GM23338 (cell line): ENCODE measurements at regions not wholly inside any gene's neighbourhood (a gene's known extent, or its start where the extent isn't known, plus 50 kb on each side); places are given as distances from the start of the nearest gene placed in this dataset.

Experiments
- ATAC-seq: fragments of 200-7000 bp; cut with Tn5 transposase; 3 replicates; pipeline ENCODE4 v1.9.1; 2020
- DNase-seq: peaks from one replicate; pipeline ENCODE4 v3.0.0-alpha.2; 2015; ENCODE audit warnings: low spot score
- H2AFZ ChIP-seq: fragments of 200-600 bp; sonication (generic); 2 replicates; pipeline ENCODE4 v1.8.0; 2016; ENCODE audit warnings: antibody characterized with exemption, mild to moderate bottlenecking, moderate library complexity
- H3F3A ChIP-seq: fragments of 200-600 bp; sonication (generic); replicated peaks from 2 replicates; pipeline ENCODE4 v1.8.0; 2017; ENCODE audit warnings: antibody characterized with exemption, mixed run types, low read depth
- H3K27ac ChIP-seq: fragments of 200-600 bp; sonication (generic); 2 replicates; pipeline ENCODE4 v1.6.1; 2016; ENCODE audit warnings: low read depth
- H3K27me3 ChIP-seq: fragments of 200-600 bp; sonication (generic); 2 replicates; pipeline ENCODE4 v1.8.0; 2016; ENCODE audit warnings: mild to moderate bottlenecking, mixed run types, moderate library complexity; ENCODE audit not compliant: insufficient read depth
- H3K36me3 ChIP-seq: fragments of 200-600 bp; sonication (generic); 2 replicates; pipeline ENCODE4 v1.8.0; 2016; ENCODE audit warnings: mild to moderate bottlenecking; ENCODE audit not compliant: insufficient read depth
- H3K4me1 ChIP-seq: fragments of 200-600 bp; sonication (generic); 2 replicates; pipeline ENCODE4 v1.8.0; 2016; ENCODE audit warnings: mild to moderate bottlenecking, moderate library complexity; ENCODE audit not compliant: insufficient read depth
- H3K4me2 ChIP-seq: fragments of 200-600 bp; sonication (generic); 2 replicates; pipeline ENCODE4 v1.7.1; 2017; ENCODE audit warnings: mixed run types
- H3K4me3 ChIP-seq: fragments of 200-600 bp; sonication (generic); 2 replicates; pipeline ENCODE4 v1.6.1; 2016; ENCODE audit warnings: mixed run types
- H3K79me2 ChIP-seq: fragments of 200-600 bp; sonication (generic); replicated peaks from 2 replicates; pipeline ENCODE4 v1.8.0; 2017; ENCODE audit warnings: mild to moderate bottlenecking; ENCODE audit not compliant: insufficient read depth
- H3K9me2 ChIP-seq: fragments of 200-600 bp; sonication (generic); 2 replicates; pipeline ENCODE4 v1.8.0; 2017; ENCODE audit not compliant: insufficient read depth
- H4K20me1 ChIP-seq: fragments of 200-600 bp; sonication (generic); replicated peaks from 2 replicates; pipeline ENCODE4 v1.8.0; 2017; ENCODE audit warnings: mild to moderate bottlenecking; ENCODE audit not compliant: insufficient read depth
- H3K27ac Mint-ChIP-seq: 2 replicates; pipeline ENCODE4 v1.8.0; 2020; ENCODE audit warnings: inconsistent platforms, mild to moderate bottlenecking, moderate library complexity, mixed read lengths
- H3K27me3 Mint-ChIP-seq: 3 replicates; pipeline ENCODE4 v1.8.0; 2022; ENCODE audit warnings: low read depth, mild to moderate bottlenecking, moderate library complexity, mixed read lengths, inconsistent platforms; ENCODE audit not compliant: insufficient read depth, poor library complexity
- H3K36me3 Mint-ChIP-seq: 3 replicates; pipeline ENCODE4 v1.8.0; 2021; ENCODE audit warnings: low read depth, mild to moderate bottlenecking, inconsistent platforms, moderate library complexity, mixed read lengths
- H3K4me1 Mint-ChIP-seq: 3 replicates; pipeline ENCODE4 v1.8.0; 2020; ENCODE audit warnings: mild to moderate bottlenecking, inconsistent platforms, mixed read lengths
- H3K4me3 Mint-ChIP-seq: 3 replicates; pipeline ENCODE4 v1.8.0; 2021; ENCODE audit warnings: moderate library complexity, mild to moderate bottlenecking, inconsistent platforms, mixed read lengths
- H3K9me3 Mint-ChIP-seq: 3 replicates; pipeline ENCODE4 v1.8.0; 2020; ENCODE audit warnings: moderate library complexity, mild to moderate bottlenecking, inconsistent platforms, mixed read lengths
- CREB1 ChIP-seq: fragments of 250-450 bp; sonication (Bioruptor Pico); IDR thresholded peaks from 2 replicates; pipeline ENCODE4 v1.5.0; 2020; ENCODE audit warnings: low read depth, mild to moderate bottlenecking, moderate library complexity
- ETS1 ChIP-seq: IDR thresholded peaks from 2 replicates; pipeline ENCODE4 v1.6.1; 2016; ENCODE audit warnings: antibody characterized with exemption
- EZH2phosphoT487 ChIP-seq: fragments of 200-600 bp; sonication (generic); IDR thresholded peaks from one replicate; pipeline ENCODE4 v1.8.1; 2018; ENCODE audit warnings: antibody characterized with exemption; ENCODE audit not compliant: unreplicated experiment
- JUNB ChIP-seq: IDR thresholded peaks from one replicate; pipeline ENCODE4 v1.6.1; 2016; ENCODE audit warnings: antibody characterized with exemption; ENCODE audit not compliant: unreplicated experiment
- ZNF331 ChIP-seq: fragments of 250-450 bp; sonication (Bioruptor Pico); IDR thresholded peaks from 2 replicates; pipeline ENCODE4 v1.5.0; 2020; ENCODE audit warnings: low read depth, mild to moderate bottlenecking, moderate library complexity
- ZNF462 ChIP-seq: fragments of 250-450 bp; sonication (Bioruptor Pico); IDR thresholded peaks from 2 replicates; pipeline ENCODE4 v1.5.0; 2020; ENCODE audit warnings: mild to moderate bottlenecking, moderate library complexity
- TF ChIP-seq, protein P1 (sequence below), 2 experiments: fragments of 200-600 bp in 1 of 2; sonication (generic) in 1 of 2; conservative IDR thresholded peaks; 2 replicates each; pipeline versions ENCODE4 v1.5.1 to v1.6.1; 2016 to 2017; ENCODE audit warnings: antibody characterized with exemption in 2 of 2, low read depth in 2 of 2, mild to moderate bottlenecking in 2 of 2, moderate library complexity in 1 of 2
- TF ChIP-seq, protein P2 (sequence below): IDR thresholded peaks from one replicate; pipeline ENCODE4 v1.6.1; 2018; ENCODE audit warnings: antibody characterized with exemption; ENCODE audit not compliant: unreplicated experiment

GRCh38 chr5:77944757-77945340 is 168.7 kb upstream of the TBCA start:
- no peaks in the 10 kb centered on the region for H3K79me2 ChIP-seq
- no peak overlapping the region for H3K4me2 ChIP-seq
- no peaks in the 10 kb centered on the region for H3K9me2 ChIP-seq
- ATAC-seq (no peak), DNase-seq (no peak)
- no peak for TF ChIP-seq ETS1
- TF ChIP-seq, protein P1, sequence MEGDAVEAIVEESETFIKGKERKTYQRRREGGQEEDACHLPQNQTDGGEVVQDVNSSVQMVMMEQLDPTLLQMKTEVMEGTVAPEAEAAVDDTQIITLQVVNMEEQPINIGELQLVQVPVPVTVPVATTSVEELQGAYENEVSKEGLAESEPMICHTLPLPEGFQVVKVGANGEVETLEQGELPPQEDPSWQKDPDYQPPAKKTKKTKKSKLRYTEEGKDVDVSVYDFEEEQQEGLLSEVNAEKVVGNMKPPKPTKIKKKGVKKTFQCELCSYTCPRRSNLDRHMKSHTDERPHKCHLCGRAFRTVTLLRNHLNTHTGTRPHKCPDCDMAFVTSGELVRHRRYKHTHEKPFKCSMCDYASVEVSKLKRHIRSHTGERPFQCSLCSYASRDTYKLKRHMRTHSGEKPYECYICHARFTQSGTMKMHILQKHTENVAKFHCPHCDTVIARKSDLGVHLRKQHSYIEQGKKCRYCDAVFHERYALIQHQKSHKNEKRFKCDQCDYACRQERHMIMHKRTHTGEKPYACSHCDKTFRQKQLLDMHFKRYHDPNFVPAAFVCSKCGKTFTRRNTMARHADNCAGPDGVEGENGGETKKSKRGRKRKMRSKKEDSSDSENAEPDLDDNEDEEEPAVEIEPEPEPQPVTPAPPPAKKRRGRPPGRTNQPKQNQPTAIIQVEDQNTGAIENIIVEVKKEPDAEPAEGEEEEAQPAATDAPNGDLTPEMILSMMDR (conservative IDR thresholded peaks at IDR 0.05; ENCODE audit: low read depth in 2 of 2), result no peak
- TF ChIP-seq CREB1, result no peak
- TF ChIP-seq ZNF331 (CRISPR knock-in tag), result no peak
- no peak for TF ChIP-seq ZNF462
- TF ChIP-seq EZH2phosphoT487, result no peak
- no peak for TF ChIP-seq JUNB
- TF ChIP-seq, protein P2, sequence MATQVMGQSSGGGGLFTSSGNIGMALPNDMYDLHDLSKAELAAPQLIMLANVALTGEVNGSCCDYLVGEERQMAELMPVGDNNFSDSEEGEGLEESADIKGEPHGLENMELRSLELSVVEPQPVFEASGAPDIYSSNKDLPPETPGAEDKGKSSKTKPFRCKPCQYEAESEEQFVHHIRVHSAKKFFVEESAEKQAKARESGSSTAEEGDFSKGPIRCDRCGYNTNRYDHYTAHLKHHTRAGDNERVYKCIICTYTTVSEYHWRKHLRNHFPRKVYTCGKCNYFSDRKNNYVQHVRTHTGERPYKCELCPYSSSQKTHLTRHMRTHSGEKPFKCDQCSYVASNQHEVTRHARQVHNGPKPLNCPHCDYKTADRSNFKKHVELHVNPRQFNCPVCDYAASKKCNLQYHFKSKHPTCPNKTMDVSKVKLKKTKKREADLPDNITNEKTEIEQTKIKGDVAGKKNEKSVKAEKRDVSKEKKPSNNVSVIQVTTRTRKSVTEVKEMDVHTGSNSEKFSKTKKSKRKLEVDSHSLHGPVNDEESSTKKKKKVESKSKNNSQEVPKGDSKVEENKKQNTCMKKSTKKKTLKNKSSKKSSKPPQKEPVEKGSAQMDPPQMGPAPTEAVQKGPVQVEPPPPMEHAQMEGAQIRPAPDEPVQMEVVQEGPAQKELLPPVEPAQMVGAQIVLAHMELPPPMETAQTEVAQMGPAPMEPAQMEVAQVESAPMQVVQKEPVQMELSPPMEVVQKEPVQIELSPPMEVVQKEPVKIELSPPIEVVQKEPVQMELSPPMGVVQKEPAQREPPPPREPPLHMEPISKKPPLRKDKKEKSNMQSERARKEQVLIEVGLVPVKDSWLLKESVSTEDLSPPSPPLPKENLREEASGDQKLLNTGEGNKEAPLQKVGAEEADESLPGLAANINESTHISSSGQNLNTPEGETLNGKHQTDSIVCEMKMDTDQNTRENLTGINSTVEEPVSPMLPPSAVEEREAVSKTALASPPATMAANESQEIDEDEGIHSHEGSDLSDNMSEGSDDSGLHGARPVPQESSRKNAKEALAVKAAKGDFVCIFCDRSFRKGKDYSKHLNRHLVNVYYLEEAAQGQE, result no peak
- H3K36me3 ChIP-seq, result no peaks in the 10 kb centered on the region
- no peaks in the 10 kb centered on the region for H4K20me1 ChIP-seq
- H2AFZ ChIP-seq, result no peak overlapping the region
- H3K27ac ChIP-seq, result no peak overlapping the region
- Mint-ChIP-seq H3K27ac (no peak overlapping the region), H3K4me1 (no peaks in the 10 kb centered on the region), H3K9me3 (peaks cover 3% of the 10 kb centered on the region; the same call in 2 of the 3 replicates), H3K4me3 (no peak overlapping the region), H3K27me3 (peaks cover 10% of the 10 kb centered on the region), H3K36me3 (no peaks in the 10 kb centered on the region; the same call in 2 of the 3 replicates)
- H3K27me3 ChIP-seq, result no peaks in the 10 kb centered on the region
- H3F3A ChIP-seq, result no peaks in the 10 kb centered on the region
- no peak overlapping the region for H3K4me3 ChIP-seq
- H3K4me1 ChIP-seq, result no peaks in the 10 kb centered on the region
